ENCODE measurements at regions not wholly inside any gene's neighbourhood (a gene's known extent, or its start where the extent isn't known, plus 50 kb on each side); places are given as distances from the start of the nearest gene placed in this dataset.

DNA sequence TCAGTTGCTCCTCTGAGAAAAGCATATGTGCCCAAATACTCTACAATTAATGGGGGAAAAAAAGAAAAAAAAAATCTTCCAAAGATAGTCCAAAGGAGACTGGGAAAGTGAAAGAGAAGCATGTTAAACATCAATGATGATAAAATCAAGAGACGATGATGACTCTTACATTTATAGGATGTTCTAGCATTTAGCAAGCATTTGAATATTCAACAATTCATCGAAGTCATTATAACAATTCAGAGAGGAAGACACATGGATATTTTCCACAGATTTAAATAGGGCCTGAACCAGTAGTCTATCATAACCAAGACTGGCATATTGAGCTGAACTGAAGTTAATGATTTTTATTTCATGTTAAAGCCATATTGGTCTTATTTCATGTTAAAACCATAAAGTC lies 528.4 kb downstream of the INHBA start:
- DNase-seq, result no peak
- Mint-ChIP-seq H3K9me3 (peaks cover 6% of the 10 kb centered on the region), H3K4me3 (no peak overlapping the region), H3K27me3 (no peaks in the 10 kb centered on the region), H3K27ac (no peak overlapping the region), H3K4me1 (no peaks in the 10 kb centered on the region), H3K36me3 (no peaks in the 10 kb centered on the region)
- CTCF ChIA-PET, result no interaction called here

DNA sequence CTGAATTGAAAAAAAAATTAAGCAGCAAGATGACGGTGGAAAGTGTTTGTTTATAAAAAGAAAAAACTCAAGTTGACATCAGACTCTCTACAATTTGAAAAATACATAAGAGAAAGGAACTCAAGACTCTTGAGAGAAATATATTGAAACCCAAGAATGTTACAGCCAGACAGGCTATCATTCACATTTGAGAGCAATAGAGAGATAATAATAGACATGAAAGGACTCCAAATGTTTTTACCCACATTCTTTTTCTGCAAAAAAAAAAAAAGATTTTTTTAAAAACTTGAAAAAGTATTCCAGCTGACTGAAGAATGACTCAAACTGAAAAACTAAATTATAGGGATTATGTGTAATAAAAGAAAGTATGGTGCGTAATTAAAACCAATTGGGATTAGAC lies 532.4 kb downstream of the INHBA start:
- H3K27me3 Mint-ChIP-seq, result no peaks in the 10 kb centered on the region
- no peaks in the 10 kb centered on the region for H3K4me1 Mint-ChIP-seq
- peaks cover 10% of the 10 kb centered on the region for H3K9me3 Mint-ChIP-seq
- DNase-seq, result no peak
- no peak overlapping the region for H3K4me3 Mint-ChIP-seq
- CTCF ChIA-PET, result no interaction called here
- no peaks in the 10 kb centered on the region for H3K36me3 Mint-ChIP-seq
- H3K27ac Mint-ChIP-seq, result no peak overlapping the region

DNA sequence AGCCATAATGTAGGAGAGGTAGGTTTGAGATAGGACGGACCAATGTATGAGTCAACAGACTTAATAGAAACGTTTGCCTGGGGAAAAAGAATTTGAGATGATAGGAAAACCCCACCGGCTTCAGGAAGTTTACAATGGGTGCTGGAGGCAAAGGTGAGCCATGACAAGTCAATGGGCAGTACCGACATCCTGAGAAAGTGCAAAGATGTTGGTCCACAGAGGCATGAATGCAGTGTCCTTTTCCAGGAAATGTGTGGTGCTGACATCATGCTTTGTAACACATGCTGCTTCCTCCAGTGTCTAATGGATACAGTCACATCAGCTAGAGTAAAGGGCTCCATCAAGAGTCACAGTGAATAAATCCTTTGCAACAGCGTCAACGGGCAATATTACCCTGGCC lies 533.6 kb downstream of the INHBA start:
- CTCF ChIA-PET, result no interaction called here
- peaks cover 7% of the 10 kb centered on the region for H3K9me3 Mint-ChIP-seq
- H3K4me1 Mint-ChIP-seq, result no peaks in the 10 kb centered on the region
- H3K27ac Mint-ChIP-seq, result no peak overlapping the region
- H3K36me3 Mint-ChIP-seq, result no peaks in the 10 kb centered on the region
- H3K27me3 Mint-ChIP-seq, result no peaks in the 10 kb centered on the region
- no peak overlapping the region for H3K4me3 Mint-ChIP-seq
- no peak for DNase-seq

DNA sequence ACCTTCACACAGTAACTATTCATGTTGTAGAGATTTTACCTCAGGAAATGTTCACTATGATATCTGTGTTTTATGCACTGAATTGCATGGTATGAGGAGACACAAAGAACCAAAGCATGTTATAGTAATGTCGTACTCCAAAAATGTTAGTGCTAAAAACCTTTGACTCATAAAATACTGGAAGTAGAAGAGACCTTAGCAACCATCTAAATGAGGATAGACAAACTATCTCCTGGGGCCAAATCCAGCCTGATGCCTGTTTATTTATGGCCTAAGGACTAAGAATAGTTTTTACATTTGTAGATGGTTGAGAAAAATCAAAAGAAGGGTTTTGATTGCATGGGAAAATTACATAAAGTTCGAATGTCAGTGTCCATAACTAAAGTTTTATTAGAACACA lies 535.1 kb downstream of the INHBA start:
- no peaks in the 10 kb centered on the region for H3K36me3 Mint-ChIP-seq
- DNase-seq, result no peak
- H3K27me3 Mint-ChIP-seq, result no peaks in the 10 kb centered on the region
- no peak overlapping the region for H3K27ac Mint-ChIP-seq
- CTCF ChIA-PET, result no interaction called here
- no peak overlapping the region for H3K4me3 Mint-ChIP-seq
- H3K4me1 Mint-ChIP-seq, result no peaks in the 10 kb centered on the region
- peaks cover 5% of the 10 kb centered on the region for H3K9me3 Mint-ChIP-seq

DNA sequence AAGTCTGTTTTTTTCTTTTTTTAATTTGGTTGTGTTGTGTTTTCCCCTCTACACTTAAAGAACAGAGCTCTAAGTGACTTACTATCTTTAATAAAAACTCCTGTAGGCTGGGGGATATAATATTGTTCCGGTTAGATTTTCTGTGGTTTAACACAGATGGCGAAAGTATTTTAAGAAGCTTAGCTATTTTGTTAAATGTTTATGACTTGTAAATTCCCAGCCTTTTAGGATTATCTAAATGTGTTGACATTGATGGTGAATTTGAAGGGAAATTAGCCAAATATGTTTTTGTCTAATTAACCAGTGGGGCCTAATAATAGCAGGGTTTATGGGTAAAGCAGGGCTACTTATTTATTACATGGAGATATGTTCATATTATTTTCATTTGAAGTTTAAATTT lies 538.5 kb downstream of the INHBA start:
- H3K9me3 Mint-ChIP-seq, result peaks cover 5% of the 10 kb centered on the region
- CTCF ChIA-PET, result no interaction called here
- H3K27me3 Mint-ChIP-seq, result no peaks in the 10 kb centered on the region

DNA sequence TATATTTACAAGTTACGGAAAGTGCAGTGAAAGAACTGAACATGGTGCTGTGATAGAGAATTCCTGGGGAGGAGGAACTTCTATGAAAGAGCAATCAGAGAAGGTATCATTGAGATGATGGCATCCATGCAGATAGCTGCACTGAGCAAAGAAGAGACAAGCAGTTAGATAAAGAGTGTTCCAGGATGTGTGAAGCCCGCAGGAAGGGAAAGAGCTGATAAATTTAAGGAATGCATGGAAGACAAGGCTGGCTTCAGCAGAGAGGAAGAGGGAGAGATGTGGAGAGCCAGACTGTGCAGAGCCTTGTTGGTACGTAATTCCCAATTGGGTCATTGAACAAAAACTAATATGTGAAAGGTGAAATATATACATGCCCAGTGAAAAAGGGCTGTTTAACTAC lies 538.9 kb downstream of the INHBA start:
- H3K4me3 Mint-ChIP-seq, result no peak overlapping the region
- no peaks in the 10 kb centered on the region for H3K4me1 Mint-ChIP-seq
- H3K9me3 Mint-ChIP-seq, result peaks cover under 1% of the 10 kb centered on the region
- H3K27ac Mint-ChIP-seq, result no peak overlapping the region
- CTCF ChIA-PET, result no interaction called here
- no peak for DNase-seq
- H3K27me3 Mint-ChIP-seq, result no peaks in the 10 kb centered on the region
- no peaks in the 10 kb centered on the region for H3K36me3 Mint-ChIP-seq

More for the DNA sequence above, 538.5 kb downstream of the INHBA start:
- H3K27ac Mint-ChIP-seq, result no peak overlapping the region
- no peak for DNase-seq
- no peaks in the 10 kb centered on the region for H3K36me3 Mint-ChIP-seq
- no peaks in the 10 kb centered on the region for H3K4me1 Mint-ChIP-seq
- H3K4me3 Mint-ChIP-seq, result no peak overlapping the region

DNA sequence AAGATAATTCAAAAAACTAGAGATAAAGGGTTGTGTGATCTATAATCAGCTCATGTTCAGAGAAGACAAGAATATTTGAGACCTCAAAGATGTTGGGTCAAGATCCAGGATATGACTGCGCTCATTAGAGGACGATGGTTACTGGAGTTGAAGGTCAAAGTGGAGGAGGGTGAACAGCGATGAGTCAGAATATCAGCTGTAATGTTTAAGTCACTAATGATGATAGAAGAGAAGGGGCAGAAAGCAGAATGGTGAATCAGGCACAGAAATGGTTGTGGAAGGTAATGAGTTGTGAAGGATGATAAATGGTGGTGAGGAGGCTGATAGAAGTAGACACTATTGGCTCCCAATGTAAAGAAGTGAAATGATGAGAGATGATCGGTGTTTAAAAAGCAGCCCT lies 540.3 kb downstream of the INHBA start:
- CTCF ChIA-PET, result no interaction called here
- Mint-ChIP-seq H3K27me3 (no peaks in the 10 kb centered on the region), H3K27ac (no peak overlapping the region), H3K9me3 (no peaks in the 10 kb centered on the region), H3K36me3 (no peaks in the 10 kb centered on the region), H3K4me1 (no peaks in the 10 kb centered on the region), H3K4me3 (no peak overlapping the region)
- DNase-seq, result no peak

DNA sequence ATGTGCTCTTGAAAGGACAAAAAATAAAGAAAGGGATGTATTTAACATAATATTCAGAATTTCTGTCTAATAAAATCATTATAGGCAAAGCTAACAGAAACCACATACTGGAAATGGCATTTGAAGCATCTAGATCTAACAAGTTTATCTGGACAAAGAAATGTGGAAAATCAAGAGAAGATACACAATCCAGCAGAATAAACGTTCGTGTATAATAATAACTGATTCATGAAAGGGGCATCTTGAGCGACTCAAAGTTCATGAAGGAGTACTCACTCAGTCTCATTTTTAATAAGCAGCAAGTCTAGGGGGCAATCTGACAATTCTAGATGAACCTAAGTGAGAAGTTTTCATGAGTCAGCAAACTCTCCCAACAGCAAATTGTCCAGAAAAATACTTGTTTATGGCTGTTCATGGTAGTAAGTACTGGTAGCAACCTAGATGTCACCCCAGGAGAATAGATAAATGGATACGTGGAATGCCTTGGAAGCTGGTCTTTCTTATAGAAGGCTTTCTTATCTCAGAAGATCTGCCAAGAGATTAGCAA lies 541.8 kb downstream of the INHBA start:
- Mint-ChIP-seq H3K27me3 (no peaks in the 10 kb centered on the region), H3K4me1 (no peaks in the 10 kb centered on the region), H3K36me3 (no peaks in the 10 kb centered on the region), H3K4me3 (no peak overlapping the region), H3K27ac (no peak overlapping the region), H3K9me3 (no peaks in the 10 kb centered on the region)
- CTCF ChIA-PET, result no interaction called here
- no peak for DNase-seq

DNA sequence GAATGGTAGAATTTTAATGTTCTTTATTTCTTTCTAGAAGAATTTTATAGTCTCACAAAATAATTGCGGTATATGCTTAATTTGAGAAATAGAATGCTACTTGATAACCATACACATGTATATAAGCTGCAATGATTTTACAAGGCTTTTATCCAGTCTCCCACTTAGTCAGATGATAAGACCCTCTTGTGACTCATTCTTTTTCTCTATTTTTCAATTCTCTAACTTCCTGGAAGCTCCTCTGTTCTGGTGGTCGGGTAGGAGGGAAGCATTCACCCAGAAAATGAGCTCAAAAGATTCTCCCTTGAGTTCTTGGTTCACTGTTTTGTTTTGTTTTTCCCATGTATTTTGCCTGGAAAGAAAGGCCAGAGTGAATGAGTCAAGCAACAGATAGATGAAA lies 546.6 kb downstream of the INHBA start:
- H3K4me3 Mint-ChIP-seq, result no peak overlapping the region
- H3K27me3 Mint-ChIP-seq, result no peaks in the 10 kb centered on the region
- no peak for DNase-seq
- H3K4me1 Mint-ChIP-seq, result no peaks in the 10 kb centered on the region
- no peaks in the 10 kb centered on the region for H3K36me3 Mint-ChIP-seq
- CTCF ChIA-PET, result no interaction called here
- no peaks in the 10 kb centered on the region for H3K9me3 Mint-ChIP-seq
- no peak overlapping the region for H3K27ac Mint-ChIP-seq

DNA sequence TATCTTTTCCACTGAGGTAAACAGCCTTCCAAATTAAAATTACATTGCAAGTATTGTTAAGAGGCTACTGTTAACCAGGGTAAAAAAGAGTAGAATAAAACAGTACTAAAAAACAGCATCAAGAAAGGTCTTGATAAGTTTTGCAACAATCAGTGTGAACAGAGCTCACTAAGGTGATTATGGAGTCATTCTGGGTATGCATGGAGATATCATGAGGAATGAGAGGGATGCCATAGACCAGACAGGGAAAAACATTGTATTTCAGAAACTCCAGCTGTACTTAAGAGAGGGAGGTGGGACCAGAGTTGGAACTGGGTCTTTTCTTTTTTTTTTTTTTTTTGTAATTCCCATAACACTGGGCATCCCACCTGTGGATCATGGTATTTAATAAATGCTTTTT lies 549.6 kb downstream of the INHBA start:
- H3K9me3 Mint-ChIP-seq, result peaks cover 2% of the 10 kb centered on the region
- H3K36me3 Mint-ChIP-seq, result no peaks in the 10 kb centered on the region
- CTCF ChIA-PET, result no interaction called here
- H3K4me1 Mint-ChIP-seq, result no peaks in the 10 kb centered on the region
- H3K27ac Mint-ChIP-seq, result no peak overlapping the region
- H3K27me3 Mint-ChIP-seq, result no peaks in the 10 kb centered on the region
- no peak overlapping the region for H3K4me3 Mint-ChIP-seq
- DNase-seq, result no peak

DNA sequence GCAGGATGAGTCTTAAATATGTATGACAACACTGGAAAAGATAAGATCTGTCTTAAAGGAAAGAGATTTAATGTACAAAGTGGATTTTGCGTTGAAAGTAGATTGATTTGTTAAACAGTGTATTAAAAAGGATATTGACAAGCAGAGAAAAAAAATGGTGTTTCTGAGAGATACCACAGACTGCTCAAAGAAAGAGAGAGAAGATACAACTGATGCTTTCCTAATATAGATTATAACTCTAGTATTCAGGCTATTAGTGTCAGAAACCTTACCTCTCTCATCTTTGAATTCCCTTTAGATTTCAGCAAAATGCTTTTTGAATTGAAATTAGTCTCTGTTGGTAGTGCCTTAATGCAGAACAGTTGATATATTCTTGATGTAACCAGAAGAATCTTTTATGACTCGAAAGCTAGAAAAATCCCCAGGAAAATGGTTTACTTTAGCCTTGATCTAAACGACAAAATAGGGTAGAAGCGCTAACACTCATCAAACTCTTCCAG lies 550.7 kb downstream of the INHBA start:
- CTCF ChIA-PET, result no interaction called here
- Mint-ChIP-seq H3K36me3 (no peaks in the 10 kb centered on the region), H3K9me3 (peaks cover 2% of the 10 kb centered on the region), H3K4me3 (no peak overlapping the region), H3K4me1 (no peaks in the 10 kb centered on the region), H3K27ac (no peak overlapping the region), H3K27me3 (no peaks in the 10 kb centered on the region)
- DNase-seq, result no peak

DNA sequence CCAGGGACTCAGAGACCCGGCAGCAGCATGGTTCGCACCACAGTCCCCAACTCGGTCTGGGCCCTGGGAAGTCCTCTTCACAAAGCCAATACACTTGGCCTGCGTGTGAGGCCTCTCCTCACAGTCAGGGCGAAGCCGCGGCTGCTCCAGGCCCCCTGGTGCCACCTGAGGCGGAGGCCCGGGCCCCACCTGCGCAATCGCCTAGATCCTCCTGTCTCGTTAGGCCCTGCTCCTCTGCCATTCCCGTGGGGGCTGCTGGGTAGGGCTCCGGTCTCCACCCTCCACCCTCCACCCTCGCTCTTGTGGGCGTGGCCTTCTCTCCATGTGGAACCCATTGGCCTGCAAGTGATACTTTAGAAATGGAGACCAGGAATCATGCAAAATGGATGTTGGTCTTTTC lies 553.3 kb downstream of the INHBA start:
- H3K27ac Mint-ChIP-seq, result no peak overlapping the region
- no peaks in the 10 kb centered on the region for H3K4me1 Mint-ChIP-seq
- no peak for DNase-seq

DNA sequence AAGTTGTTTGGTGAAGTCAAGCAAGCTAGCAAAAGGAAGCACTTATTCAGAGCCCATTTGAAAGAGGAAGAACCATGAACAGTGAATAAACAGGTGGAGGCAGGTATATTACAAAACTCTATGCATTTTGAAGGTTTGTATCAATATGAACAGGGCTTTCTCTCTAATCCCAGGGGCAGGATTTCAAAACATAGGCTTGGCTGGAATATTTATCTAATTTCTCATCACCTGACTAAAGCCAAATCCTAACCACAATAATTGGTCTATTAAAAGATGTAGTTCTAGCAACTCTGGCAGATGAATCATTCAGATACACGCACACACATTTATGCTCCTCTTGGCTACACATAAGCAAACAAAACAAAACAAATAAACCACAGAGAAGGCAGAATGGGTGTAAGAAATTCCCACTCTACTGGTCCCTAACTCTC lies 554.4 kb downstream of the INHBA start:
- no peak for DNase-seq
- Mint-ChIP-seq H3K27me3 (no peaks in the 10 kb centered on the region), H3K4me3 (no peak overlapping the region), H3K9me3 (peaks cover 2% of the 10 kb centered on the region), H3K4me1 (no peaks in the 10 kb centered on the region), H3K36me3 (no peaks in the 10 kb centered on the region), H3K27ac (no peak overlapping the region)
- CTCF ChIA-PET, result no interaction called here

More for the DNA sequence above, 553.3 kb downstream of the INHBA start:
- no peak overlapping the region for H3K4me3 Mint-ChIP-seq
- H3K36me3 Mint-ChIP-seq, result no peaks in the 10 kb centered on the region
- H3K27me3 Mint-ChIP-seq, result no peaks in the 10 kb centered on the region
- CTCF ChIA-PET, result no interaction called here
- H3K9me3 Mint-ChIP-seq, result peaks cover 2% of the 10 kb centered on the region

DNA sequence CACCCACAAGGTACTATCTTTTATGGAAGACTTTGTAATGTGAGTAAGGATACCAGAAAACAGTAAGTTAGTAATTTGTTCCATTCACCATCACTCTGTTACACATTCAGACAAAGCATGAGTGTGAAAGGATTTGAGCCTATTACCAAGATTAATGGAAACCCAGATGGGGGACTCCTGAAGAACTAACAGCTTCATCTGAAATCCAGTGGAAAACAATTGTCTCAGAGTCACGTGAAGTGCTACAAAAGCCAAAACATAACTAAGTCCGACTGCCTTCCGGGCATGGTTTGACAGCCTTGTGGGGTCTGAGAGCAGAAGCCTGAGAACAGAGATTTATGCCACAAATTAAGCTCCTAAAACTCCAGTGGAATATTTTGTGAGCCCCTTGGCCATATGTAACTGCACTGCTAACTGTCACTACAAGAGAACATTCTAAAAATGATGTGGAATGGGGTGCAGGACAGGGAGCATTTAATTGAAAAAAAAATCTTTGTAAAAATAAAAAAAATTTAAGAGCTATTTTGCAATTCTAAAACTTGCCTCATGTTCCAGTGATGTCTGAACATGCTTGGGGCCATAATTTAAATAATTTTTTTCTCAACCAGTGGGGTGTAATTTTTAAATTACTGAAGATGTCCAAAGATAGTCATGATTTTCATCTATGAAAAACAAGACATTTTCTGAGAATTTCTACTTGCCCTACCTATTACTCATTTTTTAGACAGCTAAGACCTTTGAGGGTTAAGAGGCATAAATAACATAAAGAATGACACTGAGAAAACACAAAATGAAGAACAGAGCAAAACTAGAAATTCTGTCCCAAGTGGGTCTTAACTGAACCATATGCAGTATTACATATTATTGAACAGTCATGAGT lies 555.0 kb downstream of the INHBA start:
- no peak for DNase-seq
- Mint-ChIP-seq H3K9me3 (peaks cover 2% of the 10 kb centered on the region), H3K36me3 (no peaks in the 10 kb centered on the region), H3K4me1 (no peaks in the 10 kb centered on the region), H3K27ac (no peak overlapping the region), H3K27me3 (no peaks in the 10 kb centered on the region), H3K4me3 (no peak overlapping the region)
- CTCF ChIA-PET, result no interaction called here

DNA sequence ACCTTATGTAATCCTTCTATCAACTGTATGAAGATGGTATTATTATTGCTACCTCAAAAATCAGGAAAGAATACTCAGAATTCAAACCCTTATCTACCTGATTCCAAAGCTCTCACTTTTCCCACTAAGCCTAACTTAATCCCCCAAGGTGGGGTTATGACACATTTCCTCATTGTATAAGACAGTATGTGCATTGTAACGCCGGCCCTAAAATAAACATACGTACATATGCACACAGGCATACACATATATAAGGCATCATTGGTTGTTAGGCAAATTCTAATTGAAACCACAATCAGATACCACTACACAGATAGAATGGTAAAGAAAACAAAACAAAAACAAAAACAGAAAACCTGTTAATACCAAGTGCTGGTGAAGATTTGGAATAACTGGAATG lies 556.5 kb downstream of the INHBA start:
- Mint-ChIP-seq H3K4me1 (no peaks in the 10 kb centered on the region), H3K9me3 (peaks cover 2% of the 10 kb centered on the region), H3K4me3 (no peak overlapping the region), H3K27me3 (no peaks in the 10 kb centered on the region), H3K27ac (no peak overlapping the region), H3K36me3 (no peaks in the 10 kb centered on the region)
- DNase-seq, result no peak
- CTCF ChIA-PET, result no interaction called here
